ENCODE measurements at regions not wholly inside any gene's neighbourhood (a gene's known extent, or its start where the extent isn't known, plus 50 kb on each side); places are given as distances from the start of the nearest gene placed in this dataset.
A peak's percentile ranks its signal among the peaks of the same experiment; 100 is the strongest.
"Not testable (repeated sequence)": the region's sequence is repeated elsewhere in the genome, so short reads cannot be mapped to it uniquely, and the experiment has no call there.

GRCh38 chr14:80055667-80056496 is 155.4 kb downstream of the DIO2 start:
- DNase-seq (ENCODE audit: low spot score) = peak; percentile 52

GRCh38 chr14:80055226-80055625 is 156.1 kb downstream of the DIO2 start:
- DNase-seq (ENCODE audit: low spot score) = no peak

DNA sequence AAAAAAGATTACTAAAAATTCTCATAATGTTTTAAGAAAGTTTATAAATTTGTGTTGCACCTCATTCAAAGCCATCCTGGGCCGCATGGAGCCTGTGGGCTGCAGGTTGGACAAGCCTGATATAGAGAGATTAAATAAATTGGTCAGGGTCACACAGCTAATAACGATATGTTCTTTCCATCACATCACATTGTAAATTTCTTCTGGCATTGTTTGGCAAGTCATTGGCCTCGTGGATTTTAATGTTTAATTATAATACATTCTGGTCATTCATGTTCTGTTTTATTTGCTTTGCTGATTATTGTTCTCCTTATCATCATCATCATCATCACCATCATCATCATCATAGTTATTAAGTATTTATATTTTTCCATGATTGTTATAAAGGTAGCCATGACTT is 157.3 kb downstream of the DIO2 start:
- no peak for DNase-seq (ENCODE audit: low spot score)

GRCh38 chr14:80049055-80049454 is 162.2 kb downstream of the DIO2 start:
- DNase-seq (ENCODE audit: low spot score) = no peak

- no peak for DNase-seq (ENCODE audit: low spot score)
These were observed 163.5 kb downstream of the DIO2 start for GRCh38 chr14:80047761-80048160.

DNA sequence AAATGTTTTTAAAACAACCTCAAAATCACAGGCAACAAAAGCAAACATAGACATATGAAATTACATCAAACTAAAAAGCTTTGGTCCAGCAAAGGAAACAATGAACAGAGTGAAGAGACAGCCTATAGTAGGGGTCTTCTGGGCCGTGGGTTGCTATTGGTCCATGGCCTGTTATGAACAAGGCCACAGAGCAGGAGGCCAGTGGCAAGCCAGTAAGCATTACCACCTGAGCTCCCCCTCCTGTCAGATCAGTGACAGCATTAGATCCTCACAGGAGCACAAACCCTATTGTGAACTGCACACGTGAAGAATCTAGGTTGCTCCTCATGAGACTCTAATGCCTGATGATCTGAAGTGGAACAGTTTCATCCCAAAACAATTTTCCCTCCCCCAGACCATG is 174.0 kb downstream of the DIO2 start:
- DNase-seq (ENCODE audit: low spot score) = no peak

DNA sequence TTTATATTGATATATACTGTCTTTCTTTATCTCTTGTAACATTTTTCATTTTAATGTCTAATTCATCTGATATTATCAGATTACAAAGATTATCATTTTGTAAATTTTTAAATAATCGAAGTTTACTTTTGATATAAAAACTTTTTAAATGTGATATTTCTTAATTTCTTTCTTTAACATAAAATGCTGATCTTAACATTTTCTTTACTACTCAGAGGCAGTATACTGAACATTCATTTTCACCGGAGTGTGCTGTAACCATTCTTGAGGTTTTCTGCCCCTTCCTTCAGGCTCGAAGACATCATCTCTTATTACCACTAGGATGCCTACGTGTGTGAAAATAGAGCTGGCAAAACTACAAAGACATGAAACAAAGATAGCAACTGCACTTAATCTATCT is 186.9 kb downstream of the DIO2 start:
- DNase-seq (ENCODE audit: low spot score) = no peak

GRCh38 chr14:80018476-80018875 is 192.8 kb downstream of the DIO2 start:
- DNase-seq (ENCODE audit: low spot score) = not testable (repeated sequence)

GRCh38 chr14:80017795-80018194 is 193.5 kb downstream of the DIO2 start:
- no peak for DNase-seq (ENCODE audit: low spot score)

DNA sequence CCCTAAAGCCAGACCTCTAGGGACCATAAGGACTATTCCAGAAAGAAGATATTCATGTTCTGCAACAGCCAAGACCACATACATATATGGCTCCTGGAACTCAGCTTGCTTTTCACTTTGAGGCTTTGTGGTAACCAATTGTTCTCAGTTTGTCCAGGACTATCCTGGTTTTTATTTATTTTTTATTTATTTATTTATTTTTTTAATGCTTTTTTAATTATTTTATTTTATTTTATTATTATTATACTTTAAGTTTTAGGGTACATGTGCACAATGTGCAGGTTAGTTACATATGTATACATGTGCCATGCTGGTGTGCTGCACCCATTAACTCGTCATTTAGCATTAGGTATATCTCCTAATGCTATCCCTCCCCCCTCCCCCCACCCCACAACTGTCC is 201.1 kb downstream of the DIO2 start:
- DNase-seq (ENCODE audit: low spot score) = not testable (repeated sequence)

DNA sequence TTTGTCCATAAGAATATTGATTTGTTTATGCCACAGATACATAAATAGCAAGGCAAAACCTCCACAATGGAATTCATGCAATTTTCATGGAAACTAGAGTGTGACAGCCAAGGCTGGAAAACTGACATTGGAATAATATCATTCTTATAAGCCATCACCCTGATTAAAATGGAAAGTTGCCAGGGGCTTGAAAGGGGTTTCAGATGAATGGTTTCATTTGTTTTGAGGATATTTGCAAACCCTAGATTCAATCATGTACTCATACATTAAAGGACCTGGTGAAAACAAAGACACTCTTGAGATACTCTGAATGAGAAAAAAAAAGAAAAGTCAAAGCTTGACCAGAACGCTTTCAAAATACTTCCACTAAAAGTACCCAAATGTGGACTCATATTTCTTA is 205.7 kb downstream of the DIO2 start:
- DNase-seq (ENCODE audit: low spot score) = no peak

- no peak for DNase-seq (ENCODE audit: low spot score)
These were observed 206.4 kb downstream of the DIO2 start for GRCh38 chr14:80004871-80005270.

DNA sequence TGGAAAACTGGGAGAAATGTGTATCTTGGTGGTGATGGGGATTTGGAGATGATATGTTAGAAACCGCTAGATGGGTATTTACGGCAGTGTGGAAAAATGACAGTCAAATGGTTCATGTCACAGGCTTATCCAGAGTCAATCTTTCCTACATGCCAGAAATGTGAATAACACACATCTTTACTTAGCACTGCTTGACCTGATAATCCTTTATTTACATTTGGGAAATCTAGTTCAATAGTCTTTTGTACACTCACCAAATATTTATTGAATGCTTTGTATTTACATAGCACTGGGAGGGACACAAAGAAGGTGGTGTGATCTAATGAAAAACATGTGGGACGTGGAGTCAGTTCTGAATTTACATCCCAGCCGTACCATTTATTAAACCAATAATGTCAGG is 208.2 kb downstream of the DIO2 start:
- no peak for DNase-seq (ENCODE audit: low spot score)

GRCh38 chr14:79997509-79998208 is 213.6 kb downstream of the DIO2 start:
- no peak for DNase-seq (ENCODE audit: low spot score)

- DNase-seq (ENCODE audit: low spot score) = no peak
These were observed 218.7 kb downstream of the DIO2 start for GRCh38 chr14:79992407-79993198.

DNA sequence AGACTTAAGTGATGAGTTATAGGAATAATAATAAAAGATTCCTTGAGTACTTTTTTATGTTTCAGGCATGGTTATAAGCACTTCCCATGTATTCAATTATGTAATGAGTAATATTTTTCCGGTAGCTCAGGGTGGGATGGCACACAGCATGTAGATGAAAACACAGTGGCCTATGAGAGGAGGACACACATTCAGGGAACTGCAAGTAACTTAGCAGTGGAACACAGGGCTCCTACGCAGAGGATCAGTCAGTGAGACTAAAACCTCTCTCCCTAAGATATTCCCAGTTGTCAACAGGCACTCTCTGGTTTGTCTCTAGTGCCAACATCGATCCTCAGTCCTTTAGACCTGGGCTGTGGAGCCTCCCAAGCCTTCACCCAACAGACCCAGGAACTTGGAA is 219.4 kb downstream of the DIO2 start:
- DNase-seq (ENCODE audit: low spot score) = no peak

DNA sequence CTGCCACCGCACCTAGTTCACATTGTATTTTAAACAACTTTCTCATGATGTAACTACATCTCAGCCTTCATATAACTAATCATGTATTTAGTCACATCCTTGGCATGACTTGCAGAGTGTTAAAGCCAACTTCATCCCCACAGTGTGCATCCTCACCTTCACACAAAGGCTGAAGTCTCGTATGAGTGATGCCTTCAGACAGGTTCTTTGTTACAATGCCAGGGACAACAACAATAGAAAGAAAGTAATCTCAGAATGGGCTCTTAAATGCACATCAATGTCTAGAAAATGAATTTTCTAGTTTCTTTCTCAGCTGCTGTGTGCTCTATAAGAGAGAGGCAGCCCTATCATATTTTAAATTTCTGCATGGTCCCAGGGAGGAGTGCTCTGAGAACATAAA is 221.3 kb downstream of the DIO2 start:
- DNase-seq (ENCODE audit: low spot score) = peak; percentile 6

DNA sequence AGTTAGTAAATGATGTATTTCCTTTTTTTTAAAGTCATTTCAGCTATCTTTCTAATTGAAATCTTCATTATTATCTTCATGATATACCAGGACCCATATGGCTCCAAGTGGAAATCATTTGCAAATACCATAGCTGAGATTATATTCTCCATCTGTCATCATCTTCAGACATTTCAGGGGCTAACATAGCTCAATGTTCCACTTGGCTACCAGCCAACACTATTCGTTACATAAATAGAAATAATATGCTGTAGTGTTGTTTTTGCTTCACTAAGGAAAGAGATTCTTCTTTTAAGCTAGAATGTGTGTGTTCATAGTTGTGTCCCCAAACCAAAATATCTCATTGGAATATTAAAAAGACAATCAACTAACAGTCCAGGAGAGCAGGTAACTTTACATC is 225.1 kb downstream of the DIO2 start:
- no peak for DNase-seq (ENCODE audit: low spot score)

DNA sequence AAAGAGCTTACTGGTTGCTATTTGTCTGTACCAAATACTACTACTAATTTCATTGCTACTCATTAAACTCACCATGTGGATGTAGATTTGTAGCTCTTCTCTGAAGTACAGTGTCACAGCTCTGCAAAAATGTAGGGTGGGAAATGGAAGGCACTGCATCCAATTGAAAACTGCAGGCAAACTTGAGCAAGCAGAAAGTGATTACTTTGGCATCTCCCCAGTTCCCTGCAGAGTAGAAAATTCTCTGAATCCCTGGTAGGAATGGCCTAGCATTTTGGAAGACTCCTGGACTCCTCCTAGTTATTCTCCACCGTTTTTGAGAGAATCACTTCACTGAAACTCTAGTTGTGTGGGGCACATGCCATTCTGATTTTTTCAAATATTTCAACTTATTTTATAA is 239.1 kb downstream of the DIO2 start:
- no peak for DNase-seq (ENCODE audit: low spot score)

DNA sequence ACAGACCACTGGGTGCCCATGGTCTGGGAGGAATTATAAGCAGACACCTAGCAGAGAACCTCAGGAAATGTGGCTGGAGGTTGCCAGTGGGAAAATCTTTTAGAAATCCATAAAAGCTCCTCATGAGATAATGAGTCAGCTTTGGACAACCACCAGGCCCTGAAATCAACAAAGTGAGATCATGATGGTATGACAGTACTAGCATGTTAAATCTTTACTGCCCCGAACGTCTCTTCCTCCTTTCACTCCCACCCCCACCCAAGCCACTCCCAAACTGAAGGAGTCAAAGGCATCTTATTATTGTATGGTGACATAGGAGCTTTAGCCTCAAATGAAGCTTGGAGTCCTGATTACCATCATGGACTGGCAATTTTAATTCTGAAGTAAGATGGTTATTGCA is 240.0 kb downstream of the DIO2 start:
- DNase-seq (ENCODE audit: low spot score) = peak; percentile 47

DNA sequence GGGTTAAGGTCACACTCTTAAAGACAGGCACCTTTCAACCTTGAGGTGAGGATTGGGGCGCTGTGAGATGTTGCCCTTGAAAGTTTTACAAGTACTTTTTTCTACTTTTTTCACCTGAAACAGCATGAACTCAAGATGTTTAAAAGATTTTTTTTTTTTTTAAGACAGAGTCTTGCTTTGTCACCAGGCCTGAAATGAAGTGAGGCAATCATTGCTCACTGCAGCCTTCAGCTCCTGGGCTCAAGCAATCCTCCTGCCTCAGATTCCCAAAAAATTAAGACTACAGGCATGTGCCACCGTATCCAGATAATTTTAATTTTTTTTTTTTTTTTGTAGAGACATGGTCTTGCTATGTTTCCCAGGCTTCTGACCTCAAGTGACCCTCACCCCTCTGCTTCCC is 243.9 kb downstream of the DIO2 start:
- DNase-seq (ENCODE audit: low spot score) = no peak

DNA sequence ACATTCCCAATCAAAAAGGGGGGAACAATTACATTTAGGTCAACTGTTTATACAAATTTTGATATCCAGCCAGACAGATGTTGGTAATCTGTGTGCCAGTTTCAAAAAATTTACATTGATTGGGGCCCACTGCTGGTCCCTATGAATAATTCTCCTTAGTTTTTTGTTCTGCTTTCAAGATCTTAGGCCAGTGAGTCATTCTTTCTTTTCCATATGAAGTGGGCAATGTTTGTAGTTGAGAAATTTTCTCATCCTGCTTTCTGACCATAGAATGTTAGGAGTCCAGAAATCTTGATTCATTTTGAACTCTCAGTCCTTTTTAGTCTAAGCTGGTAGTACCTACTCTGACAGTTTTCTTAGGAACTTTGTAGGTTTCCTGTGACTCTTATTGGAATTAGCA is 244.3 kb downstream of the DIO2 start:
- DNase-seq (ENCODE audit: low spot score) = no peak

- no peak for DNase-seq (ENCODE audit: low spot score)
These were observed 245.4 kb downstream of the DIO2 start for GRCh38 chr14:79965896-79966295.
